IMR-90 (cell line): ENCODE measurements at regions not wholly inside any gene's neighbourhood (a gene's known extent, or its start where the extent isn't known, plus 50 kb on each side); places are given as distances from the start of the nearest gene placed in this dataset.

ENCODE experiments used
- ATAC-seq: fragments of 200-7000 bp; cut with Tn5 transposase; 2 replicates; pipeline ENCODE4 v1.9.1; 2020; ENCODE audit warnings: low read depth, mild to moderate bottlenecking, moderate library complexity
- BruUV-seq: library from RNA; stranded (reverse); fragments of 400-500 nt; replicated peaks from 2 replicates; lab custom pipeline; 2021; lab: Mats Ljungman, UMichigan
- CTCF ChIA-PET: fragments of 300-600 bp; formaldehyde crosslinking; extraction: SDS; loops from one replicate; lab custom pipeline; 2021; ENCODE audit warnings: antibody characterized with exemption; lab: Yijun Ruan, JAX
- POLR2A ChIA-PET: fragments of 300-600 bp; sonication (Branson Sonifier 250); formaldehyde crosslinking; loops from one replicate; lab custom pipeline; 2022; ENCODE audit warnings: antibody characterized with exemption; ENCODE audit not compliant: unreplicated experiment; lab: Charles Lee
- DNase-seq: peaks from one replicate; pipeline ENCODE4 v3.0.0; 2013
- H2AFZ ChIP-seq: replicated peaks from 2 replicates; pipeline ENCODE3; 2013; ENCODE audit warnings: low read length, mild to moderate bottlenecking; ENCODE audit not compliant: poor library complexity
- H2AK5ac ChIP-seq: 2 replicates; pipeline ENCODE4 v1.6.1; 2013; ENCODE audit warnings: low read depth, low read length, inconsistent platforms
- H2AK9ac ChIP-seq: replicated peaks from 2 replicates; pipeline ENCODE3; 2013; ENCODE audit warnings: mild to moderate bottlenecking, low read depth, low read length, moderate library complexity; ENCODE audit not compliant: poor library complexity
- H2BK120ac ChIP-seq: 2 replicates; pipeline ENCODE4 v1.6.1; 2013; ENCODE audit warnings: low read depth, low read length, inconsistent platforms
- H2BK15ac ChIP-seq: 3 replicates; pipeline ENCODE4 v1.6.1; 2013; ENCODE audit warnings: low read depth, low read length, inconsistent platforms
- H2BK20ac ChIP-seq: 2 replicates; pipeline ENCODE4 v1.6.1; 2013; ENCODE audit warnings: low read depth, mild to moderate bottlenecking, inconsistent platforms, low read length, moderate library complexity
- H2BK5ac ChIP-seq: 2 replicates; pipeline ENCODE4 v1.6.1; 2013; ENCODE audit warnings: mild to moderate bottlenecking, low read depth, low read length, inconsistent platforms; ENCODE audit not compliant: poor library complexity, severe bottlenecking
- H3K14ac ChIP-seq: replicated peaks from 2 replicates; pipeline ENCODE4 v1.6.1; 2013; ENCODE audit warnings: low read depth, low read length, inconsistent platforms
- H3K18ac ChIP-seq: 2 replicates; pipeline ENCODE4 v1.6.1; 2013; ENCODE audit warnings: low read depth, low read length, control low read depth
- H3K23ac ChIP-seq: 2 replicates; pipeline ENCODE4 v1.6.1; 2013; ENCODE audit warnings: low read depth, low read length, inconsistent platforms
- H3K27ac ChIP-seq: 2 replicates; pipeline ENCODE4 v1.5.1; 2013; ENCODE audit warnings: mild to moderate bottlenecking, control low read depth, low read length; ENCODE audit not compliant: insufficient read depth
- H3K27me3 ChIP-seq: 2 replicates; pipeline ENCODE4 v1.6.1; 2013; ENCODE audit warnings: low read length; ENCODE audit not compliant: control insufficient read depth, insufficient read depth
- H3K36me3 ChIP-seq: 2 replicates; pipeline ENCODE4 v1.6.1; 2013; ENCODE audit warnings: low read length, mixed read lengths; ENCODE audit not compliant: control insufficient read depth, insufficient read depth
- H3K4ac ChIP-seq: 2 replicates; pipeline ENCODE4 v1.6.1; 2013; ENCODE audit warnings: low read depth, low read length, inconsistent platforms
- H3K4me1 ChIP-seq: 2 replicates; pipeline ENCODE4 v1.6.1; 2013; ENCODE audit warnings: low read length, mixed read lengths; ENCODE audit not compliant: control insufficient read depth, insufficient read depth
- H3K4me2 ChIP-seq: 2 replicates; pipeline ENCODE4 v1.6.1; 2013; ENCODE audit warnings: low read depth, mild to moderate bottlenecking, control low read depth, low read length, moderate library complexity
- H3K4me3 ChIP-seq: 2 replicates; pipeline ENCODE4 v1.5.1; 2013; ENCODE audit warnings: low read depth, mild to moderate bottlenecking, control low read depth, low read length, moderate library complexity; ENCODE audit not compliant: insufficient read depth
- H3K56ac ChIP-seq: 2 replicates; pipeline ENCODE4 v1.6.1; 2013; ENCODE audit warnings: low read length, inconsistent platforms; ENCODE audit not compliant: insufficient read depth; ENCODE audit errors: extremely low read depth
- H3K79me1 ChIP-seq, 2 experiments: 2 replicates each; pipeline ENCODE4 v1.6.1; 2013; ENCODE audit warnings: low read length in 2 of 2, inconsistent platforms in 1 of 2, low read depth in 1 of 2
- H3K9ac ChIP-seq: 2 replicates; pipeline ENCODE4 v1.6.1; 2013; ENCODE audit warnings: low read depth, low read length, control low read depth
- H3K9me1 ChIP-seq: 2 replicates; pipeline ENCODE4 v1.6.1; 2013; ENCODE audit warnings: low read length, inconsistent platforms; ENCODE audit not compliant: insufficient read depth
- H3K9me3 ChIP-seq: 2 replicates; pipeline ENCODE4 v1.6.1; 2013; ENCODE audit warnings: low read length; ENCODE audit not compliant: control insufficient read depth, insufficient read depth
- H4K20me1 ChIP-seq: 2 replicates; pipeline ENCODE4 v1.6.1; 2013; ENCODE audit warnings: low read length, inconsistent platforms; ENCODE audit not compliant: insufficient read depth
- H4K5ac ChIP-seq: 2 replicates; pipeline ENCODE4 v1.6.1; 2013; ENCODE audit warnings: mild to moderate bottlenecking, low read depth, low read length, control low read depth
- H4K8ac ChIP-seq, 2 experiments: 2 replicates each; pipeline ENCODE4 v1.6.1; 2013; ENCODE audit warnings: low read depth in 2 of 2, low read length in 2 of 2, control low read depth in 1 of 2, inconsistent platforms in 1 of 2
- H4K91ac ChIP-seq: 2 replicates; pipeline ENCODE4 v1.6.1; 2013; ENCODE audit warnings: low read depth, low read length, inconsistent platforms; ENCODE audit not compliant: insufficient read depth
- BHLHE40 ChIP-seq: fragments of 150-350 bp; IDR thresholded peaks from 2 replicates; pipeline ENCODE4 v1.6.1; 2016; ENCODE audit warnings: mild to moderate bottlenecking, low read depth, low read length
- CEBPB ChIP-seq: IDR thresholded peaks from 2 replicates; pipeline ENCODE4 v1.6.1; 2012; ENCODE audit warnings: low read depth, low read length, improper control_type of control experiment
- CHD1 ChIP-seq: IDR thresholded peaks from 2 replicates; pipeline ENCODE4 v1.6.1; 2012; ENCODE audit warnings: low read depth, low read length, improper control_type of control experiment
- RAD21 ChIP-seq: IDR thresholded peaks from 2 replicates; pipeline ENCODE4 v1.6.1; 2012; ENCODE audit warnings: low read length, improper control_type of control experiment
- RFX5 ChIP-seq: IDR thresholded peaks from 2 replicates; pipeline ENCODE4 v1.8.0; 2012; ENCODE audit warnings: low read depth, mild to moderate bottlenecking, low read length, moderate library complexity
- WGBS, 2 experiments: methylation state at CpG; one replicate each; pipeline versions ENCODE4 v1.1.5 to v1.1.7; 2013; ENCODE audit warnings: missing lambda C conversion rate in 2 of 2; ENCODE audit not compliant: insufficient read length in 1 of 2; ENCODE audit errors: extremely low coverage in 2 of 2; 5-methylcytosine and 5-hydroxymethylcytosine counted together
- dilution Hi-C: fragments of 300-500 bp; cut with HindIII; formaldehyde crosslinking; loops from one replicate; pipeline ENCODE4 v1.14.3; 2018; ENCODE audit warnings: low sequenced_read_pairs; ENCODE audit not compliant: unreplicated experiment
- in situ Hi-C: fragments of 300-500 bp; cut with MboI; formaldehyde crosslinking; loops from 3 replicates; pipeline ENCODE4 v1.14.3; 2019; ENCODE audit warnings: low sequenced_read_pairs, inconsistent platforms, mixed read lengths
- intact Hi-C: fragments of 100-400 bp; cut with micrococcal nuclease; formaldehyde crosslinking; loops from 2 replicates; pipeline ENCODE4 v1.10.0; 2022
- TF ChIP-seq, protein P1 (sequence below): fragments of 150-350 bp; IDR thresholded peaks from 2 replicates; pipeline ENCODE4 v1.6.1; 2016; ENCODE audit warnings: low read depth, mild to moderate bottlenecking, low read length, moderate library complexity, borderline replicate concordance
- TF ChIP-seq, protein P2 (sequence below): fragments of 150-350 bp; IDR thresholded peaks from 2 replicates; pipeline ENCODE4 v1.6.1; 2017; ENCODE audit warnings: mild to moderate bottlenecking, antibody characterized with exemption, low read length, low read depth
- TF ChIP-seq, protein P3 (sequence below): conservative IDR thresholded peaks from 2 replicates; pipeline ENCODE4 v1.5.1; 2012; ENCODE audit warnings: mild to moderate bottlenecking, low read depth, low read length, improper control_type of control experiment

DNA sequence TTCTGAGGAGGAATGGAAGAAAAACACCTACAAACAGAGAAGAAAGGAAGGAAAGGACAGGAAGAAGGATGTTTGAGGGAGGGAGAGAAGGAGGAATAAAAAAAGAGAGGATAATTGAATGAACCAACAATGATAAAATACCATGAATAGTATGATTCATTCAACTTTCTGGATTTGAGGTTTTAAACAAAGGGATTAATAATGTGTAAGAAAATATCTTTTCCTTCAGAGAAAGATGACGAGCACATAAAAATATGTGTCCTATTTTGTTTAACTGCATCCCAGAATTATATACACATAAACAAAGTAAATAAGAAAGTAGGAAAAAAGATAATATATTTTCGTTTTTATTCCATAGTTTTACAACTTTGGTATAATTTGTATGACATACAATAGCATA is 1380.4 kb downstream of the STIM2 start:
- no peak overlapping the region for H2BK15ac ChIP-seq
- H3K9me1 ChIP-seq, result no peaks in the 10 kb centered on the region
- H3K36me3 ChIP-seq, result no peaks in the 10 kb centered on the region
- intact Hi-C loops, result no loop called here
- no peak overlapping the region for H3K23ac ChIP-seq
- dilution Hi-C loops, result no loop called here
- in situ Hi-C loops, result no loop called here
- no peak overlapping the region for H2BK20ac ChIP-seq
- H3K14ac ChIP-seq, result no peak overlapping the region
- no peak overlapping the region for H3K4me3 ChIP-seq
- ChIA-PET POLR2A (no interaction called here), CTCF (no interaction called here)
- no peak overlapping the region for H2BK5ac ChIP-seq
- WGBS, 2 experiments, result no CpG with 5 or more reads among the region's 2 CpGs
- H3K56ac ChIP-seq, result no peak overlapping the region
- H2AK9ac ChIP-seq, result no peak overlapping the region
- ATAC-seq, result no peak
- no peak overlapping the region for H3K4me2 ChIP-seq
- H4K8ac ChIP-seq, result no peak overlapping the region
- H3K27ac ChIP-seq, result no peak overlapping the region
- H4K91ac ChIP-seq, result no peak overlapping the region
- no peak overlapping the region for H2BK120ac ChIP-seq
- H3K9ac ChIP-seq, result no peak overlapping the region
- no peak overlapping the region for H2AFZ ChIP-seq
- H4K5ac ChIP-seq, result no peak overlapping the region
- no peak overlapping the region for H3K18ac ChIP-seq
- no peaks in the 10 kb centered on the region for H3K27me3 ChIP-seq
- no peak overlapping the region for H2AK5ac ChIP-seq
- no peak overlapping the region for H3K4ac ChIP-seq
- H4K20me1 ChIP-seq, result no peaks in the 10 kb centered on the region
- H3K79me1 ChIP-seq, result no peaks in the 10 kb centered on the region
- no peaks in the 10 kb centered on the region for H3K9me3 ChIP-seq
- no peak for DNase-seq
- TF ChIP-seq, protein P1, sequence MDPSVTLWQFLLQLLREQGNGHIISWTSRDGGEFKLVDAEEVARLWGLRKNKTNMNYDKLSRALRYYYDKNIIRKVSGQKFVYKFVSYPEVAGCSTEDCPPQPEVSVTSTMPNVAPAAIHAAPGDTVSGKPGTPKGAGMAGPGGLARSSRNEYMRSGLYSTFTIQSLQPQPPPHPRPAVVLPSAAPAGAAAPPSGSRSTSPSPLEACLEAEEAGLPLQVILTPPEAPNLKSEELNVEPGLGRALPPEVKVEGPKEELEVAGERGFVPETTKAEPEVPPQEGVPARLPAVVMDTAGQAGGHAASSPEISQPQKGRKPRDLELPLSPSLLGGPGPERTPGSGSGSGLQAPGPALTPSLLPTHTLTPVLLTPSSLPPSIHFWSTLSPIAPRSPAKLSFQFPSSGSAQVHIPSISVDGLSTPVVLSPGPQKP, result no peak
- TF ChIP-seq RAD21 (no peak), BHLHE40 (no peak), CHD1 (no peak), RFX5 (no peak), CEBPB (no peak)
- TF ChIP-seq, protein P2, sequence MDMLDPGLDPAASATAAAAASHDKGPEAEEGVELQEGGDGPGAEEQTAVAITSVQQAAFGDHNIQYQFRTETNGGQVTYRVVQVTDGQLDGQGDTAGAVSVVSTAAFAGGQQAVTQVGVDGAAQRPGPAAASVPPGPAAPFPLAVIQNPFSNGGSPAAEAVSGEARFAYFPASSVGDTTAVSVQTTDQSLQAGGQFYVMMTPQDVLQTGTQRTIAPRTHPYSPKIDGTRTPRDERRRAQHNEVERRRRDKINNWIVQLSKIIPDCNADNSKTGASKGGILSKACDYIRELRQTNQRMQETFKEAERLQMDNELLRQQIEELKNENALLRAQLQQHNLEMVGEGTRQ, result no peak
- TF ChIP-seq, protein P3, sequence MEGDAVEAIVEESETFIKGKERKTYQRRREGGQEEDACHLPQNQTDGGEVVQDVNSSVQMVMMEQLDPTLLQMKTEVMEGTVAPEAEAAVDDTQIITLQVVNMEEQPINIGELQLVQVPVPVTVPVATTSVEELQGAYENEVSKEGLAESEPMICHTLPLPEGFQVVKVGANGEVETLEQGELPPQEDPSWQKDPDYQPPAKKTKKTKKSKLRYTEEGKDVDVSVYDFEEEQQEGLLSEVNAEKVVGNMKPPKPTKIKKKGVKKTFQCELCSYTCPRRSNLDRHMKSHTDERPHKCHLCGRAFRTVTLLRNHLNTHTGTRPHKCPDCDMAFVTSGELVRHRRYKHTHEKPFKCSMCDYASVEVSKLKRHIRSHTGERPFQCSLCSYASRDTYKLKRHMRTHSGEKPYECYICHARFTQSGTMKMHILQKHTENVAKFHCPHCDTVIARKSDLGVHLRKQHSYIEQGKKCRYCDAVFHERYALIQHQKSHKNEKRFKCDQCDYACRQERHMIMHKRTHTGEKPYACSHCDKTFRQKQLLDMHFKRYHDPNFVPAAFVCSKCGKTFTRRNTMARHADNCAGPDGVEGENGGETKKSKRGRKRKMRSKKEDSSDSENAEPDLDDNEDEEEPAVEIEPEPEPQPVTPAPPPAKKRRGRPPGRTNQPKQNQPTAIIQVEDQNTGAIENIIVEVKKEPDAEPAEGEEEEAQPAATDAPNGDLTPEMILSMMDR, result no peak
- no peaks in the 10 kb centered on the region for H3K4me1 ChIP-seq
- BruUV-seq, result no TSS peak
